ENCODE measurements at regions not wholly inside any gene's neighbourhood (a gene's known extent, or its start where the extent isn't known, plus 50 kb on each side); places are given as distances from the start of the nearest gene placed in this dataset.

GRCh38 chr21:38982804-38983203 is 177.1 kb downstream of the ETS2 start:
- Histone ChIP-seq H3K27me3 (ENCODE audit: control insufficient read depth in 1 of 2, insufficient read depth in 2 of 2, low read length in 2 of 2) (peaks cover 25 to 57% of the 10 kb centered on the region in 2 experiments), H3K9me3 (ENCODE audit: control insufficient read depth in 1 of 2, insufficient read depth in 1 of 2, low read length in 2 of 2) (peaks cover 0 to 6% of the 10 kb centered on the region in 2 experiments), H3K36me3 (ENCODE audit: insufficient read depth, low read length) (no peaks in the 10 kb centered on the region), H3K27ac (ENCODE audit: low read depth in 1 of 2, low read length in 2 of 2) (no peak overlapping the region), H3K4me1 (ENCODE audit: insufficient read depth, low read length) (peaks cover 11% of the 10 kb centered on the region), H3K4me3 (ENCODE audit: low read length) (no peak overlapping the region)
- H3K4me1 Mint-ChIP-seq (ENCODE audit: low read depth) = peaks cover 13% of the 10 kb centered on the region
- no peak for ATAC-seq (ENCODE audit: poor library complexity)
- TF ChIP-seq, protein P1, sequence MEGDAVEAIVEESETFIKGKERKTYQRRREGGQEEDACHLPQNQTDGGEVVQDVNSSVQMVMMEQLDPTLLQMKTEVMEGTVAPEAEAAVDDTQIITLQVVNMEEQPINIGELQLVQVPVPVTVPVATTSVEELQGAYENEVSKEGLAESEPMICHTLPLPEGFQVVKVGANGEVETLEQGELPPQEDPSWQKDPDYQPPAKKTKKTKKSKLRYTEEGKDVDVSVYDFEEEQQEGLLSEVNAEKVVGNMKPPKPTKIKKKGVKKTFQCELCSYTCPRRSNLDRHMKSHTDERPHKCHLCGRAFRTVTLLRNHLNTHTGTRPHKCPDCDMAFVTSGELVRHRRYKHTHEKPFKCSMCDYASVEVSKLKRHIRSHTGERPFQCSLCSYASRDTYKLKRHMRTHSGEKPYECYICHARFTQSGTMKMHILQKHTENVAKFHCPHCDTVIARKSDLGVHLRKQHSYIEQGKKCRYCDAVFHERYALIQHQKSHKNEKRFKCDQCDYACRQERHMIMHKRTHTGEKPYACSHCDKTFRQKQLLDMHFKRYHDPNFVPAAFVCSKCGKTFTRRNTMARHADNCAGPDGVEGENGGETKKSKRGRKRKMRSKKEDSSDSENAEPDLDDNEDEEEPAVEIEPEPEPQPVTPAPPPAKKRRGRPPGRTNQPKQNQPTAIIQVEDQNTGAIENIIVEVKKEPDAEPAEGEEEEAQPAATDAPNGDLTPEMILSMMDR (IDR thresholded peaks at IDR 0.05) = no peak
- no peak overlapping the region for H3K4me3 Mint-ChIP-seq
- POLR2A ChIA-PET = no interaction called here
- H3K36me3 Mint-ChIP-seq (ENCODE audit: low read depth) = no peaks in the 10 kb centered on the region
- H3K27me3 Mint-ChIP-seq = peaks cover 76% of the 10 kb centered on the region
- intact Hi-C loops (cut with DNase I, micrococcal nuclease) = no loop called here
- no peak for DNase-seq
- H3K9me3 Mint-ChIP-seq = no peaks in the 10 kb centered on the region
- no peak overlapping the region for H3K27ac Mint-ChIP-seq
- CTCF ChIA-PET = no interaction called here

DNA sequence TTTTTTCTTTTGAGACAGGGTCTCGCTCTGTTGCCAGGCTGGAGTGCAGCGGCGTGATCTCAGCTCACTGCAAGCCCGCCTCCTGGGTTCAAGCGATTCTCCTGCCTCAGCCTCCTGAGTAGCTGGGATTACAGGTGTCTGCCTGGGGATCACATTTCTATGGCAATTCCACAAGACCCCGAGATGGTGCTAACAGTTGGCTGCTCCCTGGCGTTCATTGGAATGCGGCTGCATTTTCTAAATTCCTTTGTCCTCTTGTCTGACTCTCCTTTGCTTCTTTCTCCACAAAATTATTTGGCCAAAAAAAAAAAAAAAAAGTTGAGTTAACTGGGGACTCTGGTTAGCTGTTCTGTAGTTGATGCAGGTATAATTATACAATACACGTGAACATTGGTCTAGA is 176.4 kb downstream of the ETS2 start:
- peaks cover 0 to 6% of the 10 kb centered on the region in 2 experiments for H3K9me3 ChIP-seq (ENCODE audit: control insufficient read depth in 1 of 2, insufficient read depth in 1 of 2, low read length in 2 of 2)
- Mint-ChIP-seq H3K4me3 (no peak overlapping the region), H3K27ac (no peak overlapping the region), H3K36me3 (ENCODE audit: low read depth) (no peaks in the 10 kb centered on the region), H3K4me1 (ENCODE audit: low read depth) (peaks cover 13% of the 10 kb centered on the region), H3K27me3 (peaks cover 78% of the 10 kb centered on the region), H3K9me3 (no peaks in the 10 kb centered on the region)
- TF ChIP-seq, protein P1 (IDR thresholded peaks at IDR 0.05) = no peak
- no peak overlapping the region for H3K4me3 ChIP-seq (ENCODE audit: low read length)
- intact Hi-C loops (cut with DNase I, micrococcal nuclease) = no loop called here
- CTCF ChIA-PET = interaction anchor here (0.6 kb wide), 1 partner anchor 156 kb away, joined by 3 read pairs; no protein-coding TSS in a partner anchor
- no peak overlapping the region for H3K27ac ChIP-seq (ENCODE audit: low read depth in 1 of 2, low read length in 2 of 2)
- DNase-seq = no peak
- ATAC-seq (ENCODE audit: poor library complexity) = no peak
- POLR2A ChIA-PET = no interaction called here
- peaks cover 11% of the 10 kb centered on the region for H3K4me1 ChIP-seq (ENCODE audit: insufficient read depth, low read length)
- H3K27me3 ChIP-seq (ENCODE audit: control insufficient read depth in 1 of 2, insufficient read depth in 2 of 2, low read length in 2 of 2) = peaks cover 27 to 58% of the 10 kb centered on the region in 2 experiments
- no peaks in the 10 kb centered on the region for H3K36me3 ChIP-seq (ENCODE audit: insufficient read depth, low read length)

DNA sequence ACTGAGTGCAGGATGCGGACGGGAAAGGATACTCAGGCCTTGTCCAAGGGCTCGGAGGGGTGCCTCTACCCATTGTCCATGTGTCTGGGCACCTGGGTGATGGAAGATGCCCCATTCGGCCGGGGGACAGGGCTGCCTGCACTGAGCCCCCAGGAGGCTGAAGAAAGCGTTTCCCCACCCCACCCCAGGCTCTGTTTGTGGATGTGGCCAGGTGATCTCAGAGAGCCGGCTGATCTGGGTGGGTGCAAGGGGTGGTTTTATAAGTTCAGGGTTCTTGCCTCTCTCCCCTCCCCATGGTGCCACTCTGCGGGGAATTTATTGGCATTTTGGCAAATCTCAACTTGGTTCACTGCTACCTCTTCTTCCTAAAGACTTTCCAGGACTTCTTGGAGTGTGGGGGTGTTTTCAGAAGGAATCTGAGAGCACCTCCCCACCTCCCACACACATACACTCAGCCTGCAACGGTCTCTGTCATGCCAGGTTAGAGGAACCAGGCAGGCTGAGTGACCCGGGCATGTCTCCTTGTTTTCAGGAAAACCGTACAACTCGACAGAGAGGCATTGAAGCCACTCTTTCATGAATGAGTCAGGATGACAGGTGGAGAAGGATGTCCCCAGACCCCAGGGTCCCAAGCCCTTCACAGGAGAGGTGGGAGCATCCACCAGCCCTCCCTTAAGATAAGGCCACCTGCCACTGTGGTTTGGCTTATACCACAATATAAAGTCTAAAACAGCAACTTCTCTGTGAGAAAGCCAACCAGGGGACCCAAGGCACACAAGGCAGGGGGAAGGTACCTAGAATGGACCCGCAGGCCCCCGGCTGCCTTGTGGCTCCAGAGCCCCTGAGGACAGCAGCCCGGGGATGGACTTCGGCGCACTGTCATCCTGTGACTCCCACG is 174.9 kb downstream of the ETS2 start:
- Histone ChIP-seq H3K27me3 (ENCODE audit: control insufficient read depth in 1 of 2, insufficient read depth in 2 of 2, low read length in 2 of 2) (peaks cover 22 to 44% of the 10 kb centered on the region in 2 experiments), H3K4me3 (ENCODE audit: low read length) (no peak overlapping the region), H3K9me3 (ENCODE audit: control insufficient read depth in 1 of 2, insufficient read depth in 1 of 2, low read length in 2 of 2) (peaks cover 0 to 6% of the 10 kb centered on the region in 2 experiments), H3K4me1 (ENCODE audit: insufficient read depth, low read length) (peaks cover 9% of the 10 kb centered on the region), H3K27ac (ENCODE audit: low read depth in 1 of 2, low read length in 2 of 2) (no peak overlapping the region), H3K36me3 (ENCODE audit: insufficient read depth, low read length) (no peaks in the 10 kb centered on the region)
- no peaks in the 10 kb centered on the region for H3K9me3 Mint-ChIP-seq
- H3K27me3 Mint-ChIP-seq = peaks cover 63% of the 10 kb centered on the region
- TF ChIP-seq, protein P1 (IDR thresholded peaks at IDR 0.05) = no peak
- ChIA-PET POLR2A (no interaction called here), CTCF (no interaction called here)
- H3K36me3 Mint-ChIP-seq (ENCODE audit: low read depth) = no peaks in the 10 kb centered on the region
- DNase-seq = no peak
- intact Hi-C loops (cut with DNase I, micrococcal nuclease) = no loop called here
- no peak overlapping the region for H3K27ac Mint-ChIP-seq
- no peak for ATAC-seq (ENCODE audit: poor library complexity)
- H3K4me1 Mint-ChIP-seq (ENCODE audit: low read depth) = peaks cover 12% of the 10 kb centered on the region
- no peak overlapping the region for H3K4me3 Mint-ChIP-seq

Measured in CD4-positive, alpha-beta T cell (primary cell).